HCT116 (cell line): ENCODE measurements at regions not wholly inside any gene's neighbourhood (a gene's known extent, or its start where the extent isn't known, plus 50 kb on each side); places are given as distances from the start of the nearest gene placed in this dataset.

Experiments
- ATAC-seq: fragments of 200-7000 bp; cut with Tn5 transposase; 2 replicates; pipeline ENCODE4 v1.9.1; 2020; ENCODE audit warnings: mild to moderate bottlenecking, moderate library complexity
- BruUV-seq: library from RNA; stranded (reverse); fragments of 400-500 nt; replicated peaks from 2 replicates; lab custom pipeline; 2021; lab: Mats Ljungman, UMichigan
- CTCF ChIA-PET: fragments of 300-600 bp; sonication (Branson Sonifier 250); formaldehyde crosslinking; loops from one replicate; lab custom pipeline; 2021; ENCODE audit warnings: antibody characterized with exemption; lab: Charles Lee
- POLR2A ChIA-PET: fragments of 300-600, 350-600 bp; sonication (Branson Sonifier 250); formaldehyde crosslinking; loops from one replicate; lab custom pipeline; 2021; ENCODE audit warnings: antibody characterized with exemption; lab: Charles Lee
- RAD21 ChIA-PET, 2 experiments: fragments of 300-600 bp; sonication (Branson Sonifier 250); formaldehyde crosslinking; loops; one replicate each; lab custom pipeline; 2023; ENCODE audit warnings: low total read pairs in 2 of 2; ENCODE audit not compliant: uncharacterized antibody in 2 of 2, unreplicated experiment in 2 of 2, low non-redundant PET in 1 of 2; lab: Charles Lee
- DNase-seq: peaks from one replicate; pipeline ENCODE4 v3.0.0-alpha.2; 2010; ENCODE audit warnings: low read depth, low spot score
- H2AFZ ChIP-seq: fragments of 200-600 bp; shearing (Covaris generic), sonication (generic); 2 replicates; pipeline ENCODE4 v1.6.1; 2017; ENCODE audit warnings: low read depth, mixed run types, mixed read lengths, antibody characterized with exemption, low read length; ENCODE audit not compliant: poor library complexity, severe bottlenecking
- H3K27ac ChIP-seq: 2 replicates; pipeline ENCODE4 v1.5.1; 2012; ENCODE audit warnings: low read depth, low read length
- H3K27me3 ChIP-seq: fragments of 200-600 bp; sonication (generic); 2 replicates; pipeline ENCODE4 v1.6.1; 2016; ENCODE audit warnings: mixed run types, low read length, mixed read lengths; ENCODE audit not compliant: insufficient read depth
- H3K36me3 ChIP-seq, 2 experiments: fragments of 200-500 bp in 1 of 2; fragments of 200-600 bp in 1 of 2; sonication (Bioruptor generic) in 1 of 2; sonication (generic) in 1 of 2; 2 replicates each; pipeline versions ENCODE4 v1.5.1 to v1.6.1; 2014 to 2016; ENCODE audit warnings: low read length in 2 of 2, inconsistent platforms in 1 of 2, mixed read lengths in 1 of 2, mixed run types in 1 of 2; ENCODE audit not compliant: insufficient read depth in 2 of 2, control insufficient read depth in 1 of 2
- H3K4me1 ChIP-seq, 2 experiments: fragments of 200-600 bp in 1 of 2; sonication (generic) in 1 of 2; 2 replicates each; pipeline versions ENCODE4 v1.5.1 to v1.6.1; 2012 to 2017; ENCODE audit warnings: low read length in 2 of 2, inconsistent platforms in 1 of 2, mild to moderate bottlenecking in 1 of 2, mixed read lengths in 1 of 2, mixed run types in 1 of 2, moderate library complexity in 1 of 2; ENCODE audit not compliant: insufficient read depth in 2 of 2, control insufficient read depth in 1 of 2
- H3K4me2 ChIP-seq: fragments of 200-600 bp; sonication (generic); 2 replicates; pipeline ENCODE4 v1.6.1; 2017; ENCODE audit warnings: mixed run types, low read length, mixed read lengths
- H3K4me3 ChIP-seq, 2 experiments: fragments of 200-600 bp in 1 of 2; sonication (generic) in 1 of 2; replicated peaks in 1 of 2; 2 replicates each; pipeline ENCODE4 v1.5.1; 2011 to 2016; ENCODE audit warnings: low read length in 2 of 2, control low read depth in 1 of 2, low read depth in 1 of 2, mild to moderate bottlenecking in 1 of 2, mixed read lengths in 1 of 2, mixed run types in 1 of 2
- H3K79me2 ChIP-seq: fragments of 200-600 bp; sonication (generic); 2 replicates; pipeline ENCODE4 v1.6.1; 2017; ENCODE audit warnings: mild to moderate bottlenecking, mixed run types, low read length, moderate library complexity, mixed read lengths; ENCODE audit not compliant: insufficient read depth
- H3K9ac ChIP-seq: fragments of 200-600 bp; sonication (generic); 2 replicates; pipeline ENCODE4 v1.6.1; 2016; ENCODE audit warnings: low read length, mixed read lengths
- H3K9me2 ChIP-seq: fragments of 200-600 bp; sonication (generic), shearing (Covaris generic); 2 replicates; pipeline ENCODE4 v1.6.1; 2017; ENCODE audit warnings: mixed run types, mild to moderate bottlenecking, moderate library complexity; ENCODE audit not compliant: insufficient read depth
- H3K9me3 ChIP-seq, 2 experiments: fragments of 200-500 bp in 1 of 2; fragments of 200-600 bp in 1 of 2; sonication (Bioruptor generic) in 1 of 2; sonication (generic) in 1 of 2; 2 replicates each; pipeline ENCODE4 v1.6.1; 2014 to 2017; ENCODE audit warnings: low read length in 2 of 2, mixed read lengths in 2 of 2, inconsistent platforms in 1 of 2, low read depth in 1 of 2, mild to moderate bottlenecking in 1 of 2, mixed run types in 1 of 2, moderate library complexity in 1 of 2; ENCODE audit not compliant: control insufficient read depth in 1 of 2, insufficient read depth in 1 of 2
- H4K20me1 ChIP-seq: fragments of 200-600 bp; sonication (generic), shearing (Covaris generic); 2 replicates; pipeline ENCODE4 v1.6.1; 2017; ENCODE audit warnings: mixed run types, mild to moderate bottlenecking, moderate library complexity; ENCODE audit not compliant: insufficient read depth
- ATF3 ChIP-seq: IDR thresholded peaks from 2 replicates; pipeline ENCODE4 v1.6.1; 2012
- CEBPB ChIP-seq: IDR thresholded peaks from 2 replicates; pipeline ENCODE4 v1.6.1; 2012; ENCODE audit warnings: low read depth
- EGR1 ChIP-seq: IDR thresholded peaks from 2 replicates; pipeline ENCODE4 v1.6.1; 2012; ENCODE audit warnings: low read depth
- ELF1 ChIP-seq: IDR thresholded peaks from 2 replicates; pipeline ENCODE4 v1.6.1; 2012; ENCODE audit warnings: low read depth, borderline replicate concordance
- JUND ChIP-seq: IDR thresholded peaks from 2 replicates; pipeline ENCODE4 v1.6.1; 2012
- SRF ChIP-seq: IDR thresholded peaks from 2 replicates; pipeline ENCODE4 v1.6.1; 2012; ENCODE audit warnings: low read depth
- TCF7L2 ChIP-seq: IDR thresholded peaks from 2 replicates; pipeline ENCODE4 v1.7.0; 2011; ENCODE audit warnings: borderline replicate concordance, inconsistent platforms; ENCODE audit not compliant: insufficient read depth, insufficient read length; ENCODE audit errors: extremely low read depth
- ZBTB33 ChIP-seq: IDR thresholded peaks from 2 replicates; pipeline ENCODE4 v1.6.1; 2011; ENCODE audit warnings: mild to moderate bottlenecking, low read length, moderate library complexity; ENCODE audit not compliant: insufficient replicate concordance; ENCODE audit errors: extremely low read depth
- ZFX ChIP-seq: fragments of 450-650 bp; IDR thresholded peaks from 2 replicates; pipeline ENCODE4 v1.6.1; 2017
- ZNF274 ChIP-seq: fragments of 200-500 bp; sonication (Bioruptor generic); IDR thresholded peaks from 2 replicates; pipeline ENCODE4 v1.6.1; 2014; ENCODE audit warnings: mild to moderate bottlenecking, low read depth, low read length, inconsistent platforms
- intact Hi-C: fragments of 100-400 bp; cut with micrococcal nuclease; formaldehyde crosslinking; loops from 2 replicates; pipeline ENCODE4 v1.10.0; 2022

- ChIA-PET CTCF (no interaction called here), RAD21 (no interaction called here), POLR2A (no interaction called here)
- H3K27ac ChIP-seq: no peak overlapping the region
- BruUV-seq: no TSS peak
- no peaks in the 10 kb centered on the region for H3K4me1 ChIP-seq
- no peaks in the 10 kb centered on the region for H3K79me2 ChIP-seq
- no peaks in the 10 kb centered on the region for H3K9me2 ChIP-seq
- no peak for ATAC-seq
- intact Hi-C loops: no loop called here
- no peak for DNase-seq
- H3K4me3 ChIP-seq: no peak overlapping the region
- TF ChIP-seq EGR1 (no peak), CEBPB (no peak)
- no peak overlapping the region for H2AFZ ChIP-seq
- no peaks in the 10 kb centered on the region for H3K27me3 ChIP-seq
- H3K36me3 ChIP-seq: no peaks in the 10 kb centered on the region
- H3K9ac ChIP-seq: no peak overlapping the region
- H3K9me3 ChIP-seq: no peaks in the 10 kb centered on the region
- no peaks in the 10 kb centered on the region for H4K20me1 ChIP-seq
- no peak overlapping the region for H3K4me2 ChIP-seq
These were observed 113.3 kb upstream of the GRAMD2B start for GRCh38 chr5:126309860-126310259.

GRCh38 chr5:126311766-126312165, 111.4 kb upstream of the GRAMD2B start:
- Histone ChIP-seq H3K4me2 (no peak overlapping the region), H3K79me2 (no peaks in the 10 kb centered on the region), H3K9me2 (no peaks in the 10 kb centered on the region), H3K4me3 (no peak overlapping the region), H4K20me1 (no peaks in the 10 kb centered on the region), H3K36me3 (no peaks in the 10 kb centered on the region), H2AFZ (no peak overlapping the region), H3K4me1 (no peaks in the 10 kb centered on the region), H3K27ac (no peak overlapping the region), H3K27me3 (no peaks in the 10 kb centered on the region), H3K9me3 (no peaks in the 10 kb centered on the region), H3K9ac (no peak overlapping the region)
- DNase-seq (no peak), ATAC-seq (no peak)
- no TSS peak for BruUV-seq
- ChIA-PET CTCF (no interaction called here), POLR2A (no interaction called here), RAD21 (interaction anchor here in 1 of 2 experiments (0.7 kb wide), 1 partner anchor 300 kb away, joined by 3 read pairs; no protein-coding TSS in a partner anchor)
- intact Hi-C loops: no loop called here
- no peak for TF ChIP-seq TCF7L2
- no peak for TF ChIP-seq ATF3
- TF ChIP-seq SRF: no peak
- TF ChIP-seq ZFX: no peak
- no peak for TF ChIP-seq JUND
- no peak for TF ChIP-seq EGR1
- TF ChIP-seq ZNF274: no peak
- TF ChIP-seq ZBTB33: no peak
- TF ChIP-seq ELF1: no peak
